Lung (tissue), 11 donors: ENCODE measurements at regions not wholly inside any gene's neighbourhood (a gene's known extent, or its start where the extent isn't known, plus 50 kb on each side); places are given as distances from the start of the nearest gene placed in this dataset.

Source experiments
- ATAC-seq: fragments of 200-7000 bp; cut with Tn5 transposase; one replicate; pipeline ENCODE4 v1.9.1; 2020; ENCODE audit warnings: moderate number of reproducible peaks; ENCODE audit not compliant: insufficient read depth, low FRiP score
- DNase-seq, 3 donors: peaks; one replicate each; pipeline ENCODE4 v3.0.0-alpha.2; 2013 to 2017
- H3K27ac ChIP-seq, 2 donors: one replicate each; pipeline ENCODE4 v1.5.1; 2013; ENCODE audit warnings: mild to moderate bottlenecking in 2 of 2, moderate library complexity in 2 of 2, control low read depth in 1 of 2, inconsistent platforms in 1 of 2, low read depth in 1 of 2, low read length in 1 of 2
- H3K27me3 ChIP-seq, 3 donors: one replicate each; pipeline ENCODE4 v1.5.1; 2013; ENCODE audit warnings: low read length in 2 of 3; ENCODE audit not compliant: control insufficient read depth in 3 of 3, insufficient read depth in 3 of 3
- H3K36me3 ChIP-seq, 4 donors: one replicate each; pipeline ENCODE4 v1.5.1; 2013; ENCODE audit warnings: low read length in 4 of 4, mild to moderate bottlenecking in 1 of 4, moderate library complexity in 1 of 4; ENCODE audit not compliant: control insufficient read depth in 4 of 4, insufficient read depth in 4 of 4
- H3K4me1 ChIP-seq, 5 donors: one replicate each; pipeline ENCODE4 v1.5.1; 2013; ENCODE audit warnings: low read length in 5 of 5, mild to moderate bottlenecking in 2 of 5, moderate library complexity in 1 of 5; ENCODE audit not compliant: control insufficient read depth in 5 of 5, insufficient read depth in 5 of 5
- H3K4me3 ChIP-seq: one replicate; pipeline ENCODE4 v1.5.1; 2013; ENCODE audit warnings: mild to moderate bottlenecking, control low read depth, moderate library complexity
- H3K9ac ChIP-seq, 2 donors: one replicate each; pipeline ENCODE4 v1.5.1; 2013; ENCODE audit warnings: low read length in 2 of 2, control low read depth in 1 of 2; ENCODE audit not compliant: insufficient read depth in 1 of 2
- H3K9me3 ChIP-seq, 4 donors: one replicate each; pipeline ENCODE4 v1.5.1; 2013; ENCODE audit warnings: low read length in 3 of 4, mild to moderate bottlenecking in 1 of 4, moderate library complexity in 1 of 4; ENCODE audit not compliant: control insufficient read depth in 4 of 4, insufficient read depth in 3 of 4
- WGBS, 2 donors: extraction: QIAGEN DNeasy Blood & Tissue Kit; methylation state at CpG; one replicate each; pipeline ENCODE4 v1.1.7; 2013; 5-methylcytosine and 5-hydroxymethylcytosine counted together
- TF ChIP-seq, protein P1 (sequence below): IDR thresholded peaks from 2 replicates; pipeline ENCODE4 v1.5.1; 2012; ENCODE audit warnings: mild to moderate bottlenecking; ENCODE audit errors: control extremely low read depth, extremely low read depth
- donor health status: control.
- donor health status: control.
- donor health status: Bipolar disorder and iron deficiency.
- donor health status: healthy.
- donor health status: DM: yes; HTN: yes; CAD: no.

- H3K27me3 ChIP-seq: no peaks in the 10 kb centered on the region
- no peak overlapping the region for H3K9ac ChIP-seq
- ATAC-seq: no peak
- no peaks in the 10 kb centered on the region for H3K4me1 ChIP-seq
- peaks cover 0 to 4% (median 0%) of the 10 kb centered on the region in 4 donors for H3K9me3 ChIP-seq
- no peaks in the 10 kb centered on the region for H3K36me3 ChIP-seq
- no peak overlapping the region for H3K27ac ChIP-seq
- TF ChIP-seq, protein P1, sequence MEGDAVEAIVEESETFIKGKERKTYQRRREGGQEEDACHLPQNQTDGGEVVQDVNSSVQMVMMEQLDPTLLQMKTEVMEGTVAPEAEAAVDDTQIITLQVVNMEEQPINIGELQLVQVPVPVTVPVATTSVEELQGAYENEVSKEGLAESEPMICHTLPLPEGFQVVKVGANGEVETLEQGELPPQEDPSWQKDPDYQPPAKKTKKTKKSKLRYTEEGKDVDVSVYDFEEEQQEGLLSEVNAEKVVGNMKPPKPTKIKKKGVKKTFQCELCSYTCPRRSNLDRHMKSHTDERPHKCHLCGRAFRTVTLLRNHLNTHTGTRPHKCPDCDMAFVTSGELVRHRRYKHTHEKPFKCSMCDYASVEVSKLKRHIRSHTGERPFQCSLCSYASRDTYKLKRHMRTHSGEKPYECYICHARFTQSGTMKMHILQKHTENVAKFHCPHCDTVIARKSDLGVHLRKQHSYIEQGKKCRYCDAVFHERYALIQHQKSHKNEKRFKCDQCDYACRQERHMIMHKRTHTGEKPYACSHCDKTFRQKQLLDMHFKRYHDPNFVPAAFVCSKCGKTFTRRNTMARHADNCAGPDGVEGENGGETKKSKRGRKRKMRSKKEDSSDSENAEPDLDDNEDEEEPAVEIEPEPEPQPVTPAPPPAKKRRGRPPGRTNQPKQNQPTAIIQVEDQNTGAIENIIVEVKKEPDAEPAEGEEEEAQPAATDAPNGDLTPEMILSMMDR: no peak
- DNase-seq: no peak
- H3K4me3 ChIP-seq: no peak overlapping the region
These were observed 517.0 kb upstream of the PPP2R3A start for GRCh38 chr3:135448520-135448919.

DNA sequence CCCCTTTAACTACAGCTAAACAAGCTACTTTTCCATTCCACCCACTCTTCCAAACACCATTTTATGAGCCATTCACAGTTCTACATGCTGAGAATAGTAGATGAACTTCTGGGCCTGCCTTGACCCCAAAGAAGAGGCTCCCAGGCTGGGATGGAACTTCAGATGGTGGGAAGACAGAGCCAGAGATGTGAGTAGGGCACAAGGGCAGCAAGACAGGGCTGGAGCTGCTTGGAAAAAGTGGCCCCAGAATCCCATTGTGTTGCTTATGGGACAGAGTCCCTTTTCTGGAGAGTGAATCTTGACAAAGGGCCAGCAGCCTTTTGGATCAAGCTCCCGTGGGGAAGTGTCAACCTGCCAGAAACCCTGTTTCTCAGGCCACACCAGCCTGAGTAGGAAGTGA lies 516.5 kb upstream of the PPP2R3A start:
- WGBS, 2 donors: 20 to 48% methylated on average over 1 of the region's 1 CpG

DNA sequence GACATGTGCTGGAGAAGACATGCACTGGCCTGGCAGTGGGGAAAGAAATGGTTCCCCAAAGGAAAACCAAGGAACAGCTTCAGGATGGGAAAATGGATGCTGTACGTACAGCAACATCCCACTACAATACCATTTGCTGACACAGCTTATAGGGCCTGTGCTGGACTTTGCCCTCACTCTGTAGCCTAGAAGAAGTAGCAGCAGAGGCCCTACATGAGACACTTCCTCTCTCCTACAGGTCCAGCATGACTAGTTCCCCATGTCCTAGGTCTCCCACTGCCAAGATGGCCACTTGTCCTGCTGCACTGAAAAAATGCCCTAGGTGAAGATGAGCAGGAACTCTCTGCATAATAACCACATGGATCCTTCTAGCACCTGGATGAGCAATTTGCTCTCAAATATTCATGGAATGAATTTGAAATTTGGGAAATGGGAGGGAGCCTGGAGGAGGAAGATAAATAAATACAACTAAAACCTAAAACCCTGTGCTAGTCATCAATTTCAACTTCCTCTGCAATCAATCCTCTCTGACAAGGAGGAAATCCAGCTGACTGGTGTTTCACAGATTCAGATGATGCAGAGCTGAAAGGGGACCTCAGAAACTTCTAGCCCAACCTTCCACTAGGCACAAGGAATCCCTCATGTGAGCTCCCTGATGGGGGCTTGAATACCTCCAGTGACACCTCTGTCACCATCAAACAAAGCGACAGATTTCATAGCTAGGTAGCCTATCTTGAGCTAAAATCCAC lies 514.3 kb upstream of the PPP2R3A start:
- Histone ChIP-seq H3K9me3 (peaks cover 0 to 11% (median 0%) of the 10 kb centered on the region in 4 donors), H3K4me3 (no peak overlapping the region), H3K27me3 (peaks cover 0 to 2% (median 0%) of the 10 kb centered on the region in 3 donors), H3K27ac (no peak overlapping the region), H3K9ac (no peak overlapping the region), H3K4me1 (no peaks in the 10 kb centered on the region), H3K36me3 (no peaks in the 10 kb centered on the region)
- ATAC-seq: no peak
- TF ChIP-seq, protein P1: no peak
- DNase-seq: no peak
- WGBS, 2 donors: 86 to 92% methylated on average over 2 of the region's 2 CpGs

More for the DNA sequence above, 516.5 kb upstream of the PPP2R3A start:
- Histone ChIP-seq H3K27ac (no peak overlapping the region), H3K36me3 (no peaks in the 10 kb centered on the region), H3K4me1 (no peaks in the 10 kb centered on the region), H3K9ac (no peak overlapping the region), H3K27me3 (no peaks in the 10 kb centered on the region), H3K4me3 (no peak overlapping the region), H3K9me3 (peaks cover 0 to 4% (median 0%) of the 10 kb centered on the region in 4 donors)
- DNase-seq (no peak), ATAC-seq (no peak)
- TF ChIP-seq, protein P1: no peak
